Panc1 (cell line): ENCODE measurements at regions not wholly inside any gene's neighbourhood (a gene's known extent, or its start where the extent isn't known, plus 50 kb on each side); places are given as distances from the start of the nearest gene placed in this dataset.

Source experiments
- POLR2AphosphoS5 ChIP-seq: IDR thresholded peaks from 2 replicates; pipeline ENCODE4 v1.6.1; 2012; ENCODE audit warnings: mild to moderate bottlenecking, low read depth, low read length, moderate library complexity
- SIN3A ChIP-seq: IDR thresholded peaks from 2 replicates; pipeline ENCODE4 v1.6.1; 2012; ENCODE audit warnings: low read depth, mild to moderate bottlenecking, low read length, moderate library complexity, borderline replicate concordance; ENCODE audit not compliant: insufficient read depth
- TCF7L2 ChIP-seq: IDR thresholded peaks from 2 replicates; pipeline ENCODE4 v1.6.1; 2011; ENCODE audit warnings: mild to moderate bottlenecking, low read depth, low read length, inconsistent platforms
- TF ChIP-seq, protein P1 (sequence below): fragments of 450-650 bp; IDR thresholded peaks from 2 replicates; pipeline ENCODE4 v1.5.1; 2017; ENCODE audit warnings: mild to moderate bottlenecking
- TF ChIP-seq, protein P2 (sequence below), 2 experiments: IDR thresholded peaks; 2 replicates each; pipeline ENCODE4 v1.6.1; 2011 to 2012; ENCODE audit warnings: low read depth in 2 of 2, control low read depth in 1 of 2, low read length in 1 of 2, mild to moderate bottlenecking in 1 of 2, moderate library complexity in 1 of 2; ENCODE audit not compliant: insufficient read depth in 1 of 2

- TF ChIP-seq, protein P1, sequence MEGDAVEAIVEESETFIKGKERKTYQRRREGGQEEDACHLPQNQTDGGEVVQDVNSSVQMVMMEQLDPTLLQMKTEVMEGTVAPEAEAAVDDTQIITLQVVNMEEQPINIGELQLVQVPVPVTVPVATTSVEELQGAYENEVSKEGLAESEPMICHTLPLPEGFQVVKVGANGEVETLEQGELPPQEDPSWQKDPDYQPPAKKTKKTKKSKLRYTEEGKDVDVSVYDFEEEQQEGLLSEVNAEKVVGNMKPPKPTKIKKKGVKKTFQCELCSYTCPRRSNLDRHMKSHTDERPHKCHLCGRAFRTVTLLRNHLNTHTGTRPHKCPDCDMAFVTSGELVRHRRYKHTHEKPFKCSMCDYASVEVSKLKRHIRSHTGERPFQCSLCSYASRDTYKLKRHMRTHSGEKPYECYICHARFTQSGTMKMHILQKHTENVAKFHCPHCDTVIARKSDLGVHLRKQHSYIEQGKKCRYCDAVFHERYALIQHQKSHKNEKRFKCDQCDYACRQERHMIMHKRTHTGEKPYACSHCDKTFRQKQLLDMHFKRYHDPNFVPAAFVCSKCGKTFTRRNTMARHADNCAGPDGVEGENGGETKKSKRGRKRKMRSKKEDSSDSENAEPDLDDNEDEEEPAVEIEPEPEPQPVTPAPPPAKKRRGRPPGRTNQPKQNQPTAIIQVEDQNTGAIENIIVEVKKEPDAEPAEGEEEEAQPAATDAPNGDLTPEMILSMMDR: no peak
- TF ChIP-seq SIN3A (no peak), POLR2AphosphoS5 (no peak), TCF7L2 (no peak)
- TF ChIP-seq, protein P2, sequence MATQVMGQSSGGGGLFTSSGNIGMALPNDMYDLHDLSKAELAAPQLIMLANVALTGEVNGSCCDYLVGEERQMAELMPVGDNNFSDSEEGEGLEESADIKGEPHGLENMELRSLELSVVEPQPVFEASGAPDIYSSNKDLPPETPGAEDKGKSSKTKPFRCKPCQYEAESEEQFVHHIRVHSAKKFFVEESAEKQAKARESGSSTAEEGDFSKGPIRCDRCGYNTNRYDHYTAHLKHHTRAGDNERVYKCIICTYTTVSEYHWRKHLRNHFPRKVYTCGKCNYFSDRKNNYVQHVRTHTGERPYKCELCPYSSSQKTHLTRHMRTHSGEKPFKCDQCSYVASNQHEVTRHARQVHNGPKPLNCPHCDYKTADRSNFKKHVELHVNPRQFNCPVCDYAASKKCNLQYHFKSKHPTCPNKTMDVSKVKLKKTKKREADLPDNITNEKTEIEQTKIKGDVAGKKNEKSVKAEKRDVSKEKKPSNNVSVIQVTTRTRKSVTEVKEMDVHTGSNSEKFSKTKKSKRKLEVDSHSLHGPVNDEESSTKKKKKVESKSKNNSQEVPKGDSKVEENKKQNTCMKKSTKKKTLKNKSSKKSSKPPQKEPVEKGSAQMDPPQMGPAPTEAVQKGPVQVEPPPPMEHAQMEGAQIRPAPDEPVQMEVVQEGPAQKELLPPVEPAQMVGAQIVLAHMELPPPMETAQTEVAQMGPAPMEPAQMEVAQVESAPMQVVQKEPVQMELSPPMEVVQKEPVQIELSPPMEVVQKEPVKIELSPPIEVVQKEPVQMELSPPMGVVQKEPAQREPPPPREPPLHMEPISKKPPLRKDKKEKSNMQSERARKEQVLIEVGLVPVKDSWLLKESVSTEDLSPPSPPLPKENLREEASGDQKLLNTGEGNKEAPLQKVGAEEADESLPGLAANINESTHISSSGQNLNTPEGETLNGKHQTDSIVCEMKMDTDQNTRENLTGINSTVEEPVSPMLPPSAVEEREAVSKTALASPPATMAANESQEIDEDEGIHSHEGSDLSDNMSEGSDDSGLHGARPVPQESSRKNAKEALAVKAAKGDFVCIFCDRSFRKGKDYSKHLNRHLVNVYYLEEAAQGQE (IDR thresholded peaks at IDR 0.05; ENCODE audit: insufficient read depth in 1 of 2, low read depth in 2 of 2, low read length in 1 of 2): no peak
Measured at GRCh38 chr17:11081342-11081741, 159.7 kb upstream of the SHISA6 start.
